ENCODE measurements at regions not wholly inside any gene's neighbourhood (a gene's known extent, or its start where the extent isn't known, plus 50 kb on each side); places are given as distances from the start of the nearest gene placed in this dataset.

DNA sequence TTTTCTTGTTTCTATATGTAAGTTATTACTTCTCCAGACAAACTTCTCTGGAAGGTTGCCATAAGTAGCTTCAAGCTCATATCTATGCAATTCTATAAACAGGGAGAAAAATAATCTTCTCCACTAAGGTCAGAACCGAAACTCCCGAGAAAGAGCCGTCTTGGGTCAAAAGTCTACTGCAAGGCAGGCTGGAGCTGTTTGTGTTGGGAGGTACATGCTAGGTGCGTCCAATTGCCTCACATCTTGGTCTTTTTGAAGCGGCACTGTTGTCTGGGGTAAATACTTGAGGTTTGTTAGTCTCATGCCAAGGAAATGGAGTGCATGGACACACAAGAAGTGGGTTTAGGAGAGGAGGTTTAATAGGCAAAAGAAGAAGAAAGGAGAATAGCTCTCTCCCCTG is 674.7 kb upstream of the TMEM132C start:
- Histone ChIP-seq H3K36me3 (ENCODE audit: insufficient read depth, low read length) (no peaks in the 10 kb centered on the region), H3K27ac (ENCODE audit: low read length) (no peak overlapping the region)
- DNase-seq: no peak

DNA sequence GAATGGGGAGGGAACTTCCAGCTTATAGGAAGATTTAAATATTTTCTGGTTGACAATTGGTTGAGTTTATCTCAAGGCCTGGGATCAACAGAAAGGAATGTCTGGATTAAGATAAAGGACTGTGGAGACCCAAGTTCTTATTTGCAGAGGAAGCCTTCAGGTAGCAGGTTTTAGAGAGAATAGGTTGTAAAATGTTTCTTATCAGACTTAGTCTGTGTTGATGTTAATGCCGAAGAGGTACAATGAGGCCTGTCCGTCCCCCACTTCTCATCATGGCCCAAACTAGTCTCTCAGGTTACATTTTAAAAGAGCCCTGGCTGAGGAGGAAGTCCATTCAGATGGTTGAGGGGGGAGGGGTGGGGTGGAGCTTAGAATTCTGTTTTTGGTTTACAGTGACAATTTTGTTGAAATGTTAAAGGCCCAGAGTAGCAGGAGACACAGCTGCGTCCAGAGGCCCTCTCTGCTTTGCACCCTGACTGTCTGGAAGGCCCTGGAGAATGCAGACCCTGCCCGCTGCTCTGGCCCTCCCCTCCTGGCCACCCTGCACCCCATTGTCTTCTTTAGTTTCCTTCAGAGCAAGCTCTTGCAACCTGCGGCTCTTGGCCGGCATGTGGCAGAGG is 672.5 kb upstream of the TMEM132C start:
- Histone ChIP-seq H2AFZ (ENCODE audit: low read length) (no peak overlapping the region), H3K36me3 (ENCODE audit: insufficient read depth, low read length) (no peaks in the 10 kb centered on the region), H3K9ac (ENCODE audit: low read length) (no peak overlapping the region), H4K20me1 (ENCODE audit: insufficient read depth, low read depth, low read length) (no peaks in the 10 kb centered on the region), H3K79me2 (ENCODE audit: low read length) (no peaks in the 10 kb centered on the region), H3K9me3 (ENCODE audit: low read length) (no peaks in the 10 kb centered on the region), H3K4me1 (ENCODE audit: low read length) (no peaks in the 10 kb centered on the region), H3K9me2 (replicated peaks; ENCODE audit: insufficient read depth, low read length) (no peaks in the 10 kb centered on the region), H3K4me2 (ENCODE audit: low read depth, low read length, poor library complexity, severe bottlenecking) (no peak overlapping the region), H3K27ac (ENCODE audit: low read length) (no peak overlapping the region), H3K27me3 (ENCODE audit: low read length) (no peaks in the 10 kb centered on the region), H3K4me3 (ENCODE audit: low read length) (no peak overlapping the region)
- DNase-seq: no peak

More for the DNA sequence above, 674.7 kb upstream of the TMEM132C start:
- no peaks in the 10 kb centered on the region for H3K79me2 ChIP-seq (ENCODE audit: low read length)
- H3K9me3 ChIP-seq (ENCODE audit: low read length): no peaks in the 10 kb centered on the region
- no peaks in the 10 kb centered on the region for H3K4me1 ChIP-seq (ENCODE audit: low read length)
- no peak overlapping the region for H3K9ac ChIP-seq (ENCODE audit: low read length)
- H3K27me3 ChIP-seq (ENCODE audit: low read length): no peaks in the 10 kb centered on the region
- H4K20me1 ChIP-seq (ENCODE audit: insufficient read depth, low read depth, low read length): no peaks in the 10 kb centered on the region
- no peak overlapping the region for H2AFZ ChIP-seq (ENCODE audit: low read length)
- no peak overlapping the region for H3K4me3 ChIP-seq (ENCODE audit: low read length)
- H3K9me2 ChIP-seq (replicated peaks; ENCODE audit: insufficient read depth, low read length): no peaks in the 10 kb centered on the region
- no peak overlapping the region for H3K4me2 ChIP-seq (ENCODE audit: low read depth, low read length, poor library complexity, severe bottlenecking)

DNA sequence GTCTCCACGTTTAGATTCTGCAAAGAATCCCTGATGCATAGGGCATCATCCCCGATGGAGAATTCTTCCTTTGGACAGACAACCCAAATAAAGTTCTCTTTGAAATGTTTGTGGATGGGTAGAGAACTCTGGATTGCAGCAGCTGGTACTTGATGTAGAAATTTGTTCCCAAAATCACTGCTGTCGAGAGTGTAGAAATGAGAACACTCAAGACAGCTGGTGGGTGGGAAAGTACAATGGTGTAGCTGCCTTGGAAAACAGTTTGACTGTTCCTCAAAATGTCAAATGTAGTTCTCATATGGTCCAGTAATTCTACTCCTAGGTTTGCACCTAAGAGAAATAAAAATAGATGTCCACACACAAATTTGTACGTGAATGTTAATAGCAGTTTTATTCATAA is 671.5 kb upstream of the TMEM132C start:
- no peak for DNase-seq
- H2AFZ ChIP-seq (ENCODE audit: low read length): no peak overlapping the region
- H3K9ac ChIP-seq (ENCODE audit: low read length): no peak overlapping the region
- H3K4me3 ChIP-seq (ENCODE audit: low read length): no peak overlapping the region
- H3K4me1 ChIP-seq (ENCODE audit: low read length): no peaks in the 10 kb centered on the region
- no peak overlapping the region for H3K27ac ChIP-seq (ENCODE audit: low read length)
- no peaks in the 10 kb centered on the region for H3K36me3 ChIP-seq (ENCODE audit: insufficient read depth, low read length)
- no peaks in the 10 kb centered on the region for H3K27me3 ChIP-seq (ENCODE audit: low read length)
- no peaks in the 10 kb centered on the region for H3K79me2 ChIP-seq (ENCODE audit: low read length)
- no peaks in the 10 kb centered on the region for H4K20me1 ChIP-seq (ENCODE audit: insufficient read depth, low read depth, low read length)
- no peak overlapping the region for H3K4me2 ChIP-seq (ENCODE audit: low read depth, low read length, poor library complexity, severe bottlenecking)
- H3K9me2 ChIP-seq (replicated peaks; ENCODE audit: insufficient read depth, low read length): no peaks in the 10 kb centered on the region
- no peaks in the 10 kb centered on the region for H3K9me3 ChIP-seq (ENCODE audit: low read length)

DNA sequence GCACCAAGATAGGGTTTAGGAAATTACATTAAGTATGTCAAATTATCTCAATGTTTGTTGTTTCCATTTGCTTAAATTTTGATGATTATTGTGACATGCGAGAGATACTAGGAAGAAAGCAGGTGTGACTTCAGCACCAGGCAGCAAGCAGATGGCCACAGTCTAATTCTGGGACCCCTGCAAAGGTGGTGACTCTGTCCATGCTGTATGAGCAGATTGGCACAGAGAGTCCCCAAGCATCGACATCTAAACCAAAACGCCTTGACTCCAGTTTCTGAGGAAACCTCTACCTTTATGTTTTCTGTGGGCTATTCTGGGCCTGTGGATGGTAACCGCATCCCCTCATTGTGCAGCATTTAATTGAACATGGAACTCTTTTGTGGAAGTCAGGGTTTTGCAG is 670.1 kb upstream of the TMEM132C start:
- Histone ChIP-seq H3K4me3 (ENCODE audit: low read length) (no peak overlapping the region), H4K20me1 (ENCODE audit: insufficient read depth, low read depth, low read length) (no peaks in the 10 kb centered on the region), H3K9me2 (replicated peaks; ENCODE audit: insufficient read depth, low read length) (no peaks in the 10 kb centered on the region), H3K4me2 (ENCODE audit: low read depth, low read length, poor library complexity, severe bottlenecking) (no peak overlapping the region), H2AFZ (ENCODE audit: low read length) (no peak overlapping the region), H3K27me3 (ENCODE audit: low read length) (no peaks in the 10 kb centered on the region), H3K9me3 (ENCODE audit: low read length) (no peaks in the 10 kb centered on the region), H3K36me3 (ENCODE audit: insufficient read depth, low read length) (no peaks in the 10 kb centered on the region), H3K9ac (ENCODE audit: low read length) (no peak overlapping the region), H3K79me2 (ENCODE audit: low read length) (no peaks in the 10 kb centered on the region), H3K4me1 (ENCODE audit: low read length) (no peaks in the 10 kb centered on the region), H3K27ac (ENCODE audit: low read length) (no peak overlapping the region)
- no peak for DNase-seq

DNA sequence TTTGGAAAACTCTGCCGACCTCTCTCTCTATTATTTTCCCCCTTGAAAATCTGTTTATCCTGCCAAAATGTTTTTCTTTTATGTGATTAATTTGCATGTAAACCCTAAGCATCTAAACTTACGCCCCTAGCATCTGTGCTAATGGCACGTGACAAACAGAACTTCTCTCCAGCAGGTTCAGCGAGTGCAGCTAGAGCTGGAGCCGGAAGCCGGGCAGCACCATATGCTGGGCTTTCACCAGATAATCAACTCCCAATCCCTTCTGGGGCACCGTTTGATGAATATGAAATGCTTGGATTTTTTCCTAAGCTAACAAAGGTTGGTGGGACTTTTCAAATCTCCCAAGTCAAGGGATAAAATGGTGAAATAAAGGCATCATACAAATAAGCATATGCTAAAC is 667.5 kb upstream of the TMEM132C start:
- Histone ChIP-seq H3K36me3 (ENCODE audit: insufficient read depth, low read length) (no peaks in the 10 kb centered on the region), H3K4me1 (ENCODE audit: low read length) (no peaks in the 10 kb centered on the region), H3K27ac (ENCODE audit: low read length) (no peak overlapping the region), H3K4me3 (ENCODE audit: low read length) (no peak overlapping the region), H3K9me3 (ENCODE audit: low read length) (no peaks in the 10 kb centered on the region), H3K9ac (ENCODE audit: low read length) (no peak overlapping the region), H2AFZ (ENCODE audit: low read length) (no peak overlapping the region), H3K79me2 (ENCODE audit: low read length) (no peaks in the 10 kb centered on the region), H4K20me1 (ENCODE audit: insufficient read depth, low read depth, low read length) (no peaks in the 10 kb centered on the region), H3K4me2 (ENCODE audit: low read depth, low read length, poor library complexity, severe bottlenecking) (no peak overlapping the region), H3K9me2 (replicated peaks; ENCODE audit: insufficient read depth, low read length) (no peaks in the 10 kb centered on the region), H3K27me3 (ENCODE audit: low read length) (no peaks in the 10 kb centered on the region)
- DNase-seq: no peak

GRCh38 chr12:127600211-127600610 is 666.8 kb upstream of the TMEM132C start:
- Histone ChIP-seq H3K4me1 (ENCODE audit: low read length) (no peaks in the 10 kb centered on the region), H4K20me1 (ENCODE audit: insufficient read depth, low read depth, low read length) (no peaks in the 10 kb centered on the region), H2AFZ (ENCODE audit: low read length) (no peak overlapping the region), H3K4me3 (ENCODE audit: low read length) (no peak overlapping the region), H3K36me3 (ENCODE audit: insufficient read depth, low read length) (no peaks in the 10 kb centered on the region), H3K4me2 (ENCODE audit: low read depth, low read length, poor library complexity, severe bottlenecking) (no peak overlapping the region), H3K9ac (ENCODE audit: low read length) (no peak overlapping the region), H3K9me2 (replicated peaks; ENCODE audit: insufficient read depth, low read length) (no peaks in the 10 kb centered on the region), H3K9me3 (ENCODE audit: low read length) (no peaks in the 10 kb centered on the region), H3K27ac (ENCODE audit: low read length) (no peak overlapping the region), H3K27me3 (ENCODE audit: low read length) (no peaks in the 10 kb centered on the region), H3K79me2 (ENCODE audit: low read length) (no peaks in the 10 kb centered on the region)
- DNase-seq: no peak

DNA sequence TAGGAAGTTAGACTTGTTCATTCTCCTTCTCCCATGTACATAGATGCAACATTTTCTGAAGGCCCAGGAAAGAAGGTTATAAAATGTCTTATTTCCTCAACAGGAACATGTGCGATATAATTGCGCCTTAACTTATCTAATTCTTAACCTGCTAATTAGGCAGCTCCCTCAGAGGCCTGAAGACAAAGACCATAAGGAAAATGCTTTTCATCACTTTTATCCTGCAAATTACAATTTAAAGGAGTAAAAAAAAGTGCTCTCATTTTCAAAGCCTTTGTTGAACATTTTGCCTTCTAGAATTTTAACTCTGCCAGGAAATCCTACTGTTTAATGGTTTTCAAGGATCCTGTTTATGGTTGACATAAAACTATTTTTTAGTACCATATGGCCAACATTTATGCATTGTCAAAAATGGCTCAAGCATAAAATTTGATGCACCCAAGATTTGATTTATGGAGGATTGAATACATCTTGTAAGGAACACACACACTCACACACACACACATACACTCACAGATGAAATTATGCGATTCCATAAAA is 660.4 kb upstream of the TMEM132C start:
- no peaks in the 10 kb centered on the region for H3K9me2 ChIP-seq (replicated peaks; ENCODE audit: insufficient read depth, low read length)
- no peak for DNase-seq
- H3K79me2 ChIP-seq (ENCODE audit: low read length): no peaks in the 10 kb centered on the region
- no peak overlapping the region for H3K27ac ChIP-seq (ENCODE audit: low read length)
- no peak overlapping the region for H3K9ac ChIP-seq (ENCODE audit: low read length)
- H3K9me3 ChIP-seq (ENCODE audit: low read length): no peaks in the 10 kb centered on the region
- no peak overlapping the region for H3K4me3 ChIP-seq (ENCODE audit: low read length)
- no peaks in the 10 kb centered on the region for H3K27me3 ChIP-seq (ENCODE audit: low read length)
- no peaks in the 10 kb centered on the region for H4K20me1 ChIP-seq (ENCODE audit: insufficient read depth, low read depth, low read length)
- no peak overlapping the region for H2AFZ ChIP-seq (ENCODE audit: low read length)
- H3K4me2 ChIP-seq (ENCODE audit: low read depth, low read length, poor library complexity, severe bottlenecking): no peak overlapping the region
- no peaks in the 10 kb centered on the region for H3K4me1 ChIP-seq (ENCODE audit: low read length)
- no peaks in the 10 kb centered on the region for H3K36me3 ChIP-seq (ENCODE audit: insufficient read depth, low read length)

- no peaks in the 10 kb centered on the region for H3K27me3 ChIP-seq (ENCODE audit: low read length)
- H3K9me3 ChIP-seq (ENCODE audit: low read length): no peaks in the 10 kb centered on the region
- H3K4me2 ChIP-seq (ENCODE audit: low read depth, low read length, poor library complexity, severe bottlenecking): no peak overlapping the region
Measured at GRCh38 chr12:127607146-127607725, 659.7 kb upstream of the TMEM132C start.

More at GRCh38 chr12:127607146-127607725, 659.7 kb upstream of the TMEM132C start:
- H3K9me2 ChIP-seq (replicated peaks; ENCODE audit: insufficient read depth, low read length): no peaks in the 10 kb centered on the region
- no peaks in the 10 kb centered on the region for H3K4me1 ChIP-seq (ENCODE audit: low read length)
- no peaks in the 10 kb centered on the region for H3K36me3 ChIP-seq (ENCODE audit: insufficient read depth, low read length)
- H3K79me2 ChIP-seq (ENCODE audit: low read length): no peaks in the 10 kb centered on the region
- no peak overlapping the region for H2AFZ ChIP-seq (ENCODE audit: low read length)
- no peaks in the 10 kb centered on the region for H4K20me1 ChIP-seq (ENCODE audit: insufficient read depth, low read depth, low read length)
- H3K4me3 ChIP-seq (ENCODE audit: low read length): no peak overlapping the region
- H3K9ac ChIP-seq (ENCODE audit: low read length): no peak overlapping the region
- DNase-seq: no peak
- H3K27ac ChIP-seq (ENCODE audit: low read length): no peak overlapping the region
